ENCODE measurements at regions not wholly inside any gene's neighbourhood (a gene's known extent, or its start where the extent isn't known, plus 50 kb on each side); places are given as distances from the start of the nearest gene placed in this dataset.

GRCh38 chr10:126776168-126776567 lies 105.7 kb upstream of the C10orf90 start:
- no peak for TF ChIP-seq CTCF (conservative IDR thresholded peaks at IDR 0.05 in 1 of 2, IDR thresholded peaks at IDR 0.05 in 1 of 2; ENCODE audit: low read depth in 1 of 2, low read length in 2 of 2)
- no peak for TF ChIP-seq EZH2 (IDR thresholded peaks at IDR 0.05; ENCODE audit: low read length, missing control alignments)

All from fibroblast of lung (primary cell).